H9 (cell line): ENCODE measurements at regions not wholly inside any gene's neighbourhood (a gene's known extent, or its start where the extent isn't known, plus 50 kb on each side); places are given as distances from the start of the nearest gene placed in this dataset.
A peak's percentile ranks its signal among the peaks of the same experiment; 100 is the strongest.

Experiments
- DNase-seq: peaks from one replicate; pipeline ENCODE4 v3.0.0-alpha.2; 2017
- H2AFZ ChIP-seq: one replicate; pipeline ENCODE4 v1.6.1; 2013; ENCODE audit warnings: mild to moderate bottlenecking, low read length, control low read depth, moderate library complexity
- H2AK5ac ChIP-seq: 2 replicates; pipeline ENCODE4 v1.6.1; 2013; ENCODE audit warnings: low read length, control low read depth, mixed read lengths; ENCODE audit not compliant: insufficient read length
- H2BK120ac ChIP-seq: one replicate; pipeline ENCODE4 v1.6.1; 2013; ENCODE audit warnings: low read depth, mild to moderate bottlenecking, low read length, control low read depth, inconsistent platforms; ENCODE audit not compliant: poor library complexity, severe bottlenecking
- H2BK12ac ChIP-seq: 2 replicates; pipeline ENCODE4 v1.6.1; 2013; ENCODE audit warnings: low read length, control low read depth, mixed read lengths, low read depth; ENCODE audit not compliant: insufficient read length
- H2BK15ac ChIP-seq: 2 replicates; pipeline ENCODE4 v1.6.1; 2013; ENCODE audit warnings: low read depth, low read length, control low read depth
- H2BK20ac ChIP-seq: one replicate; pipeline ENCODE4 v1.6.1; 2013; ENCODE audit warnings: low read depth, mild to moderate bottlenecking, low read length, control low read depth, inconsistent platforms; ENCODE audit not compliant: poor library complexity, severe bottlenecking
- H2BK5ac ChIP-seq: 2 replicates; pipeline ENCODE4 v1.6.1; 2013; ENCODE audit warnings: low read length, control low read depth, mixed read lengths; ENCODE audit not compliant: insufficient read length
- H3K14ac ChIP-seq: 2 replicates; pipeline ENCODE4 v1.6.1; 2013; ENCODE audit warnings: low read length, control low read depth; ENCODE audit not compliant: insufficient read depth
- H3K18ac ChIP-seq: 2 replicates; pipeline ENCODE4 v1.6.1; 2013; ENCODE audit warnings: low read depth, mild to moderate bottlenecking, mixed read lengths, low read length, control low read depth; ENCODE audit not compliant: insufficient read length
- H3K23ac ChIP-seq: 2 replicates; pipeline ENCODE4 v1.6.1; 2013; ENCODE audit warnings: low read length, control low read depth, mixed read lengths, low read depth; ENCODE audit not compliant: insufficient read length
- H3K23me2 ChIP-seq: 2 replicates; pipeline ENCODE4 v1.6.1; 2013; ENCODE audit warnings: low read depth, mild to moderate bottlenecking, mixed read lengths, low read length, control low read depth; ENCODE audit not compliant: insufficient read length, poor library complexity, severe bottlenecking
- H3K27ac ChIP-seq: 2 replicates; pipeline ENCODE4 v1.5.1; 2013; ENCODE audit warnings: low read length, control low read depth, mixed read lengths, low read depth; ENCODE audit not compliant: insufficient read length
- H3K27me3 ChIP-seq: 2 replicates; pipeline ENCODE4 v1.6.1; 2013; ENCODE audit warnings: low read length, control low read depth, inconsistent platforms; ENCODE audit not compliant: insufficient read depth
- H3K4ac ChIP-seq: 2 replicates; pipeline ENCODE4 v1.6.1; 2013; ENCODE audit warnings: low read depth, mild to moderate bottlenecking, control low read depth, inconsistent platforms, low read length, moderate library complexity
- H3K4me1 ChIP-seq: 2 replicates; pipeline ENCODE4 v1.6.1; 2013; ENCODE audit warnings: low read length, control low read depth, inconsistent platforms; ENCODE audit not compliant: insufficient read depth
- H3K4me2 ChIP-seq: 2 replicates; pipeline ENCODE4 v1.6.1; 2013; ENCODE audit warnings: low read length, control low read depth, mixed read lengths; ENCODE audit not compliant: insufficient read length, insufficient read depth
- H3K56ac ChIP-seq: 2 replicates; pipeline ENCODE4 v1.6.1; 2013; ENCODE audit warnings: low read depth, mild to moderate bottlenecking, mixed read lengths, low read length, control low read depth; ENCODE audit not compliant: insufficient read length
- H3K79me1 ChIP-seq: 2 replicates; pipeline ENCODE4 v1.6.1; 2013; ENCODE audit warnings: low read depth, mild to moderate bottlenecking, moderate library complexity, low read length, control low read depth, inconsistent platforms; ENCODE audit not compliant: insufficient read depth, poor library complexity, severe bottlenecking
- H3K79me2 ChIP-seq: 2 replicates; pipeline ENCODE4 v1.6.1; 2013; ENCODE audit warnings: low read length, control low read depth, inconsistent platforms; ENCODE audit not compliant: insufficient read depth
- H3K9ac ChIP-seq: 2 replicates; pipeline ENCODE4 v1.6.1; 2013; ENCODE audit warnings: low read length, control low read depth, mixed read lengths; ENCODE audit not compliant: insufficient read length; ENCODE audit errors: extremely low read depth
- H3K9me3 ChIP-seq: one replicate; pipeline ENCODE4 v1.6.1; 2013; ENCODE audit warnings: low read depth, low read length, inconsistent platforms; ENCODE audit not compliant: control insufficient read depth
- H3T11ph ChIP-seq: one replicate; pipeline ENCODE4 v1.6.1; 2013; ENCODE audit warnings: mild to moderate bottlenecking, low read length, control low read depth, inconsistent platforms
- H4K20me1 ChIP-seq: one replicate; pipeline ENCODE4 v1.6.1; 2013; ENCODE audit not compliant: control insufficient read depth, insufficient read length, insufficient read depth
- H4K5ac ChIP-seq: 2 replicates; pipeline ENCODE4 v1.6.1; 2013; ENCODE audit warnings: low read depth, mild to moderate bottlenecking, mixed read lengths, low read length, control low read depth; ENCODE audit not compliant: insufficient read length
- H4K8ac ChIP-seq: replicated peaks from 2 replicates; pipeline ENCODE4 v1.6.1; 2013; ENCODE audit warnings: low read length, control low read depth, mixed read lengths, low read depth; ENCODE audit not compliant: insufficient read length
- H4K91ac ChIP-seq: 2 replicates; pipeline ENCODE4 v1.6.1; 2013; ENCODE audit warnings: low read depth, mild to moderate bottlenecking, moderate library complexity, mixed read lengths, low read length, control low read depth; ENCODE audit not compliant: insufficient read length
- H3K27ac Mint-ChIP-seq, 3 experiments: 2 replicates in 2 of 3; 3 replicates in 1 of 3; pipeline ENCODE4 v1.8.0; 2020 to 2021; ENCODE audit warnings: mixed read lengths in 3 of 3, mild to moderate bottlenecking in 1 of 3, moderate library complexity in 1 of 3
- H3K27me3 Mint-ChIP-seq: 2 replicates; pipeline ENCODE4 v1.8.0; 2021; ENCODE audit warnings: low read depth, mild to moderate bottlenecking, moderate library complexity, mixed read lengths
- H3K36me3 Mint-ChIP-seq, 3 experiments: 2 replicates in 2 of 3; 3 replicates in 1 of 3; pipeline ENCODE4 v1.8.0; 2020 to 2021; ENCODE audit warnings: low read depth in 3 of 3, mixed read lengths in 3 of 3; ENCODE audit not compliant: insufficient read depth in 1 of 3
- H3K4me1 Mint-ChIP-seq, 2 experiments: 2 replicates each; pipeline ENCODE4 v1.8.0; 2020; ENCODE audit warnings: mixed read lengths in 2 of 2
- H3K4me3 Mint-ChIP-seq, 2 experiments: 2 replicates in 1 of 2; 3 replicates in 1 of 2; pipeline ENCODE4 v1.8.0; 2020 to 2021; ENCODE audit warnings: mild to moderate bottlenecking in 2 of 2, mixed read lengths in 2 of 2, moderate library complexity in 1 of 2
- H3K9me3 Mint-ChIP-seq, 2 experiments: 2 replicates in 1 of 2; 3 replicates in 1 of 2; pipeline ENCODE4 v1.8.0; 2020; ENCODE audit warnings: mild to moderate bottlenecking in 2 of 2, mixed read lengths in 2 of 2, moderate library complexity in 1 of 2
- TF ChIP-seq, protein P1 (sequence below): fragments of 200-600 bp; sonication (generic); conservative IDR thresholded peaks from 3 replicates; pipeline ENCODE4 v1.8.0; 2021; ENCODE audit warnings: antibody characterized with exemption, mild to moderate bottlenecking

DNA sequence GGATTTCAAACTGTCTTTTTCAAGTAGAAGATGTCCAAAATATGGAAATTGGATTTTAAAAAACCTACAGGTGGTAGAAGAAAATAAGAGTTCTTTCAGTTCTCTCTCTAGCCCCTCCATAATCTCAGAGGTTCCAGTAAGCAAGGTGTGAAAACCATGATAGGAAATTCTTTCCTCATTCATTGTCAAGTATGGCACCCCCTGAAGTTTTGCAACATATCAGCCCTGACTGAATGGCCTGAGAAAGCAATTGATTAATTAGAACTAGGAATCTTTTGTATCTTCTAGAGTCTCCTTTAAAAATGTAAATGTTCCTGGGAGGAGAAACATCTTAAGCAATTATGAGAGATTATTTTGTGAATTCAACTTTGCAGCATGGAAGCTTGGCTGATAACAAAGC lies 198.7 kb upstream of the STXBP5 start:
- peaks cover 6 to 14% (median 7%) of the 10 kb centered on the region in 3 experiments for H3K36me3 Mint-ChIP-seq
- H2BK120ac ChIP-seq: no peak overlapping the region
- TF ChIP-seq, protein P1, sequence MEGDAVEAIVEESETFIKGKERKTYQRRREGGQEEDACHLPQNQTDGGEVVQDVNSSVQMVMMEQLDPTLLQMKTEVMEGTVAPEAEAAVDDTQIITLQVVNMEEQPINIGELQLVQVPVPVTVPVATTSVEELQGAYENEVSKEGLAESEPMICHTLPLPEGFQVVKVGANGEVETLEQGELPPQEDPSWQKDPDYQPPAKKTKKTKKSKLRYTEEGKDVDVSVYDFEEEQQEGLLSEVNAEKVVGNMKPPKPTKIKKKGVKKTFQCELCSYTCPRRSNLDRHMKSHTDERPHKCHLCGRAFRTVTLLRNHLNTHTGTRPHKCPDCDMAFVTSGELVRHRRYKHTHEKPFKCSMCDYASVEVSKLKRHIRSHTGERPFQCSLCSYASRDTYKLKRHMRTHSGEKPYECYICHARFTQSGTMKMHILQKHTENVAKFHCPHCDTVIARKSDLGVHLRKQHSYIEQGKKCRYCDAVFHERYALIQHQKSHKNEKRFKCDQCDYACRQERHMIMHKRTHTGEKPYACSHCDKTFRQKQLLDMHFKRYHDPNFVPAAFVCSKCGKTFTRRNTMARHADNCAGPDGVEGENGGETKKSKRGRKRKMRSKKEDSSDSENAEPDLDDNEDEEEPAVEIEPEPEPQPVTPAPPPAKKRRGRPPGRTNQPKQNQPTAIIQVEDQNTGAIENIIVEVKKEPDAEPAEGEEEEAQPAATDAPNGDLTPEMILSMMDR: peak; percentile 73
- H2AFZ ChIP-seq: no peak overlapping the region
- H2BK12ac ChIP-seq: no peak overlapping the region
- H3K23ac ChIP-seq: no peak overlapping the region
- no peaks in the 10 kb centered on the region for H3K27me3 Mint-ChIP-seq
- no peak overlapping the region for H3K27ac Mint-ChIP-seq
- no peaks in the 10 kb centered on the region for H4K20me1 ChIP-seq
- H3K18ac ChIP-seq: no peak overlapping the region
- H2BK20ac ChIP-seq: no peak overlapping the region
- H3K79me1 ChIP-seq: no peaks in the 10 kb centered on the region
- peaks cover 11 to 15% of the 10 kb centered on the region in 2 experiments for H3K4me1 Mint-ChIP-seq
- H3K9me3 ChIP-seq: no peaks in the 10 kb centered on the region
- no peaks in the 10 kb centered on the region for H3K79me2 ChIP-seq
- no peak overlapping the region for H2AK5ac ChIP-seq
- no peaks in the 10 kb centered on the region for H3K23me2 ChIP-seq
- peaks cover 8 to 10% of the 10 kb centered on the region in 2 experiments for H3K9me3 Mint-ChIP-seq
- H3K14ac ChIP-seq: no peak overlapping the region
- H3K4me3 Mint-ChIP-seq: no peak overlapping the region
- H2BK5ac ChIP-seq: no peak overlapping the region
- no peaks in the 10 kb centered on the region for H3K27me3 ChIP-seq
- H3K4me2 ChIP-seq: no peak overlapping the region
- H3T11ph ChIP-seq: no peak overlapping the region
- H4K5ac ChIP-seq: no peak overlapping the region
- no peaks in the 10 kb centered on the region for H3K4me1 ChIP-seq
- no peak overlapping the region for H2BK15ac ChIP-seq
- H4K91ac ChIP-seq: no peak overlapping the region
- peak; percentile 30 for DNase-seq
- no peak overlapping the region for H3K4ac ChIP-seq
- H3K56ac ChIP-seq: no peak overlapping the region
- no peak overlapping the region for H3K9ac ChIP-seq
- H3K27ac ChIP-seq: no peak overlapping the region
- H4K8ac ChIP-seq: no peak overlapping the region
